ENCODE measurements at regions not wholly inside any gene's neighbourhood (a gene's known extent, or its start where the extent isn't known, plus 50 kb on each side); places are given as distances from the start of the nearest gene placed in this dataset.

DNA sequence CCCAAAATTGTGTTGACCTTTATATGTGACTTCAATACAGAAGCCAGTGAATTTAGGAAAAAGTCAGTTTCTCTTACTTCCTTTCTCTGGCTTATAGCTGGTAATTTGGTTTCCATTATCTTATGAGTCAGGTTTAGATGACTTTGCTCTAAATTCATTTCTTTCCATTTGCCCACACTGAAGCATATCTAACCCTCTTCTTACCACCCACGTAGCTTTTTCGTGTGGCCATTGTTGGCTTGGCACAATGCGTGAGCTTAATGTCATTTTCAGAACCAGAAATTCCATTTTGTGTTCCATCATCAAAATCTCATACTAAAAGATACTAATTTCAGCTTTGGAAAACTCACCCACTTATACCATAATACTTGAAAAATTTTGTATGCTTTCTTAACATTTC lies 271.2 kb downstream of the INHBA start:
- no peak overlapping the region for H3K4me3 ChIP-seq (ENCODE audit: low read length)
- H4K20me1 ChIP-seq (ENCODE audit: insufficient read depth), result no peaks in the 10 kb centered on the region
- no peaks in the 10 kb centered on the region for H3K9me3 ChIP-seq (ENCODE audit: low read length)
- H3K36me3 ChIP-seq (ENCODE audit: insufficient read depth, low read length), result no peaks in the 10 kb centered on the region
- no peak overlapping the region for H3K9ac ChIP-seq (ENCODE audit: low read length)
- H3K4me2 ChIP-seq (ENCODE audit: low read length), result no peak overlapping the region
- H3F3A ChIP-seq (ENCODE audit: insufficient read depth, low read length, poor library complexity, severe bottlenecking), result no peaks in the 10 kb centered on the region
- no peak overlapping the region for H2AFZ ChIP-seq (ENCODE audit: low read depth, low read length)
- no peak overlapping the region for H3K27ac ChIP-seq (ENCODE audit: low read length)
- H3K9me2 ChIP-seq (ENCODE audit: insufficient read depth, low read length), result no peaks in the 10 kb centered on the region
- no peaks in the 10 kb centered on the region for H3K27me3 ChIP-seq (ENCODE audit: insufficient read depth, low read depth, low read length)
- TF ChIP-seq, protein P1, sequence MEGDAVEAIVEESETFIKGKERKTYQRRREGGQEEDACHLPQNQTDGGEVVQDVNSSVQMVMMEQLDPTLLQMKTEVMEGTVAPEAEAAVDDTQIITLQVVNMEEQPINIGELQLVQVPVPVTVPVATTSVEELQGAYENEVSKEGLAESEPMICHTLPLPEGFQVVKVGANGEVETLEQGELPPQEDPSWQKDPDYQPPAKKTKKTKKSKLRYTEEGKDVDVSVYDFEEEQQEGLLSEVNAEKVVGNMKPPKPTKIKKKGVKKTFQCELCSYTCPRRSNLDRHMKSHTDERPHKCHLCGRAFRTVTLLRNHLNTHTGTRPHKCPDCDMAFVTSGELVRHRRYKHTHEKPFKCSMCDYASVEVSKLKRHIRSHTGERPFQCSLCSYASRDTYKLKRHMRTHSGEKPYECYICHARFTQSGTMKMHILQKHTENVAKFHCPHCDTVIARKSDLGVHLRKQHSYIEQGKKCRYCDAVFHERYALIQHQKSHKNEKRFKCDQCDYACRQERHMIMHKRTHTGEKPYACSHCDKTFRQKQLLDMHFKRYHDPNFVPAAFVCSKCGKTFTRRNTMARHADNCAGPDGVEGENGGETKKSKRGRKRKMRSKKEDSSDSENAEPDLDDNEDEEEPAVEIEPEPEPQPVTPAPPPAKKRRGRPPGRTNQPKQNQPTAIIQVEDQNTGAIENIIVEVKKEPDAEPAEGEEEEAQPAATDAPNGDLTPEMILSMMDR (IDR thresholded peaks at IDR 0.05; ENCODE audit: poor library complexity, severe bottlenecking), result no peak
- TF ChIP-seq EP300 (conservative IDR thresholded peaks at IDR 0.05; ENCODE audit: poor library complexity, severe bottlenecking) (no peak), RAD21 (conservative IDR thresholded peaks at IDR 0.05) (no peak), TAF1 (IDR thresholded peaks at IDR 0.05; ENCODE audit: low read depth) (no peak), EZH2 (IDR thresholded peaks at IDR 0.05; ENCODE audit: borderline replicate concordance, insufficient read depth, low read length, poor library complexity, severe bottlenecking) (no peak), SMC3 (conservative IDR thresholded peaks at IDR 0.05; ENCODE audit: poor library complexity) (no peak), POLR2AphosphoS5 (IDR thresholded peaks at IDR 0.05) (no peak), MXI1 (conservative IDR thresholded peaks at IDR 0.05; ENCODE audit: poor library complexity, severe bottlenecking) (no peak)
- TF ChIP-seq, protein P2, sequence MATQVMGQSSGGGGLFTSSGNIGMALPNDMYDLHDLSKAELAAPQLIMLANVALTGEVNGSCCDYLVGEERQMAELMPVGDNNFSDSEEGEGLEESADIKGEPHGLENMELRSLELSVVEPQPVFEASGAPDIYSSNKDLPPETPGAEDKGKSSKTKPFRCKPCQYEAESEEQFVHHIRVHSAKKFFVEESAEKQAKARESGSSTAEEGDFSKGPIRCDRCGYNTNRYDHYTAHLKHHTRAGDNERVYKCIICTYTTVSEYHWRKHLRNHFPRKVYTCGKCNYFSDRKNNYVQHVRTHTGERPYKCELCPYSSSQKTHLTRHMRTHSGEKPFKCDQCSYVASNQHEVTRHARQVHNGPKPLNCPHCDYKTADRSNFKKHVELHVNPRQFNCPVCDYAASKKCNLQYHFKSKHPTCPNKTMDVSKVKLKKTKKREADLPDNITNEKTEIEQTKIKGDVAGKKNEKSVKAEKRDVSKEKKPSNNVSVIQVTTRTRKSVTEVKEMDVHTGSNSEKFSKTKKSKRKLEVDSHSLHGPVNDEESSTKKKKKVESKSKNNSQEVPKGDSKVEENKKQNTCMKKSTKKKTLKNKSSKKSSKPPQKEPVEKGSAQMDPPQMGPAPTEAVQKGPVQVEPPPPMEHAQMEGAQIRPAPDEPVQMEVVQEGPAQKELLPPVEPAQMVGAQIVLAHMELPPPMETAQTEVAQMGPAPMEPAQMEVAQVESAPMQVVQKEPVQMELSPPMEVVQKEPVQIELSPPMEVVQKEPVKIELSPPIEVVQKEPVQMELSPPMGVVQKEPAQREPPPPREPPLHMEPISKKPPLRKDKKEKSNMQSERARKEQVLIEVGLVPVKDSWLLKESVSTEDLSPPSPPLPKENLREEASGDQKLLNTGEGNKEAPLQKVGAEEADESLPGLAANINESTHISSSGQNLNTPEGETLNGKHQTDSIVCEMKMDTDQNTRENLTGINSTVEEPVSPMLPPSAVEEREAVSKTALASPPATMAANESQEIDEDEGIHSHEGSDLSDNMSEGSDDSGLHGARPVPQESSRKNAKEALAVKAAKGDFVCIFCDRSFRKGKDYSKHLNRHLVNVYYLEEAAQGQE (IDR thresholded peaks at IDR 0.05; ENCODE audit: borderline replicate concordance), result no peak
- H3K79me2 ChIP-seq (replicated peaks; ENCODE audit: insufficient read depth, low read length), result no peaks in the 10 kb centered on the region

DNA sequence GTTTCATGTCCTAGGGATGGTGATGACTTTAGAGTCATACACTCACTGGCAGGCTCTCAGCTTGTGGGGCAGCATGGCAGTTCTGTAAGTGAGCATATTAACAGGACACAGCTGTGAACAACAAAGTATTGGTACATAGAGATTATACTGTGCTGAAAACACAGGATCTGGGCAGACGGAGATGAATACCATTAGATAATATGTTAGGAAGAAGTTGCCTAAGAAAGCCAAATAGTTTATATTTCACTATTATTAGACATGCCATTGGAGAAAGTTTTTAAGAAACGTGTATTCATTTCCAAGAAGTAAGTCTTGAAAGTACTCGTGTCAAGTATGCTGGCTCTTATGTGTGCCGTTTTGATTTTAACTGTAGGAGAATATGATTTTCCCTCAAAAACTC lies 274.5 kb downstream of the INHBA start:
- no peaks in the 10 kb centered on the region for H3K27me3 ChIP-seq (ENCODE audit: insufficient read depth, low read depth, low read length)
- TF ChIP-seq POLR2AphosphoS5 (IDR thresholded peaks at IDR 0.05) (no peak), EP300 (conservative IDR thresholded peaks at IDR 0.05; ENCODE audit: poor library complexity, severe bottlenecking) (no peak), TAF1 (IDR thresholded peaks at IDR 0.05; ENCODE audit: low read depth) (no peak), EZH2 (IDR thresholded peaks at IDR 0.05; ENCODE audit: borderline replicate concordance, insufficient read depth, low read length, poor library complexity, severe bottlenecking) (no peak), RAD21 (conservative IDR thresholded peaks at IDR 0.05) (no peak), SMC3 (conservative IDR thresholded peaks at IDR 0.05; ENCODE audit: poor library complexity) (no peak), MXI1 (conservative IDR thresholded peaks at IDR 0.05; ENCODE audit: poor library complexity, severe bottlenecking) (no peak)
- TF ChIP-seq, protein P2 (IDR thresholded peaks at IDR 0.05; ENCODE audit: borderline replicate concordance), result no peak
- TF ChIP-seq, protein P1 (IDR thresholded peaks at IDR 0.05; ENCODE audit: poor library complexity, severe bottlenecking), result no peak
- no peaks in the 10 kb centered on the region for H3F3A ChIP-seq (ENCODE audit: insufficient read depth, low read length, poor library complexity, severe bottlenecking)
- H4K20me1 ChIP-seq (ENCODE audit: insufficient read depth), result no peaks in the 10 kb centered on the region
- H3K79me2 ChIP-seq (replicated peaks; ENCODE audit: insufficient read depth, low read length), result no peaks in the 10 kb centered on the region
- no peaks in the 10 kb centered on the region for H3K36me3 ChIP-seq (ENCODE audit: insufficient read depth, low read length)
- H3K4me2 ChIP-seq (ENCODE audit: low read length), result no peak overlapping the region
- no peak overlapping the region for H3K4me3 ChIP-seq (ENCODE audit: low read length)
- H3K9ac ChIP-seq (ENCODE audit: low read length), result no peak overlapping the region
- no peak overlapping the region for H3K27ac ChIP-seq (ENCODE audit: low read length)
- no peaks in the 10 kb centered on the region for H3K9me2 ChIP-seq (ENCODE audit: insufficient read depth, low read length)
- no peak overlapping the region for H2AFZ ChIP-seq (ENCODE audit: low read depth, low read length)
- H3K9me3 ChIP-seq (ENCODE audit: low read length), result no peaks in the 10 kb centered on the region

Data from neural cell (in vitro differentiated cells).